ENCODE measurements at regions not wholly inside any gene's neighbourhood (a gene's known extent, or its start where the extent isn't known, plus 50 kb on each side); places are given as distances from the start of the nearest gene placed in this dataset.
"Not testable (repeated sequence)": the region's sequence is repeated elsewhere in the genome, so short reads cannot be mapped to it uniquely, and the experiment has no call there.

GRCh38 chr3:82627733-82628132, 866.3 kb upstream of the GBE1 start:
- no peak for DNase-seq (ENCODE audit: low read depth)

- not testable (repeated sequence) for DNase-seq (ENCODE audit: low read depth)
These were observed 859.3 kb upstream of the GBE1 start for GRCh38 chr3:82620744-82621143.

- DNase-seq (ENCODE audit: low read depth) = no peak
These were observed 857.1 kb upstream of the GBE1 start for GRCh38 chr3:82618594-82618993.

GRCh38 chr3:82610236-82610635, 848.8 kb upstream of the GBE1 start:
- DNase-seq (ENCODE audit: low read depth) = peak; percentile 61

- DNase-seq (ENCODE audit: low read depth) = no peak
These were observed 845.9 kb upstream of the GBE1 start for GRCh38 chr3:82607391-82607790.

GRCh38 chr3:82596805-82597204, 835.4 kb upstream of the GBE1 start:
- no peak for DNase-seq (ENCODE audit: low read depth)

GRCh38 chr3:82595530-82595929, 834.1 kb upstream of the GBE1 start:
- no peak for DNase-seq (ENCODE audit: low read depth)

GRCh38 chr3:82587174-82587573, 825.7 kb upstream of the GBE1 start:
- no peak for DNase-seq (ENCODE audit: low read depth)

GRCh38 chr3:82586414-82586813, 825.0 kb upstream of the GBE1 start:
- DNase-seq (ENCODE audit: low read depth) = no peak

GRCh38 chr3:82586002-82586401, 824.6 kb upstream of the GBE1 start:
- DNase-seq (ENCODE audit: low read depth) = not testable (repeated sequence)

- DNase-seq (ENCODE audit: low read depth) = not testable (repeated sequence)
These were observed 824.1 kb upstream of the GBE1 start for GRCh38 chr3:82585591-82585990.

GRCh38 chr3:82584861-82585260, 823.4 kb upstream of the GBE1 start:
- not testable (repeated sequence) for DNase-seq (ENCODE audit: low read depth)

GRCh38 chr3:82584415-82584814, 823.0 kb upstream of the GBE1 start:
- not testable (repeated sequence) for DNase-seq (ENCODE audit: low read depth)

GRCh38 chr3:82581350-82581749, 819.9 kb upstream of the GBE1 start:
- DNase-seq (ENCODE audit: low read depth) = no peak

GRCh38 chr3:82572721-82573120, 811.3 kb upstream of the GBE1 start:
- DNase-seq (ENCODE audit: low read depth) = no peak

- no peak for DNase-seq (ENCODE audit: low read depth)
These were observed 807.4 kb upstream of the GBE1 start for GRCh38 chr3:82568776-82569338.

- no peak for DNase-seq (ENCODE audit: low read depth)
These were observed 805.7 kb upstream of the GBE1 start for GRCh38 chr3:82567029-82567600.

GRCh38 chr3:82562896-82563295, 801.5 kb upstream of the GBE1 start:
- no peak for DNase-seq (ENCODE audit: low read depth)

GRCh38 chr3:82561784-82562183, 800.3 kb upstream of the GBE1 start:
- DNase-seq (ENCODE audit: low read depth) = no peak

- no peak for DNase-seq (ENCODE audit: low read depth)
These were observed 796.6 kb upstream of the GBE1 start for GRCh38 chr3:82558081-82558480.

GRCh38 chr3:82556113-82556512, 794.7 kb upstream of the GBE1 start:
- DNase-seq (ENCODE audit: low read depth) = no peak

GRCh38 chr3:82542556-82542955, 781.1 kb upstream of the GBE1 start:
- not testable (repeated sequence) for DNase-seq (ENCODE audit: low read depth)

- no peak for DNase-seq (ENCODE audit: low read depth)
These were observed 760.2 kb upstream of the GBE1 start for GRCh38 chr3:82521657-82522056.

GRCh38 chr3:82520846-82521245, 759.4 kb upstream of the GBE1 start:
- no peak for DNase-seq (ENCODE audit: low read depth)
